HCT116 (cell line): ENCODE measurements at regions not wholly inside any gene's neighbourhood (a gene's known extent, or its start where the extent isn't known, plus 50 kb on each side); places are given as distances from the start of the nearest gene placed in this dataset.

Experiments used
- ATAC-seq: fragments of 200-7000 bp; cut with Tn5 transposase; 2 replicates; pipeline ENCODE4 v1.9.1; 2020; ENCODE audit warnings: mild to moderate bottlenecking, moderate library complexity
- BruUV-seq: library from RNA; stranded (reverse); fragments of 400-500 nt; replicated peaks from 2 replicates; lab custom pipeline; 2021; lab: Mats Ljungman, UMichigan
- CTCF ChIA-PET: fragments of 300-600 bp; sonication (Branson Sonifier 250); formaldehyde crosslinking; loops from one replicate; lab custom pipeline; 2021; ENCODE audit warnings: antibody characterized with exemption; lab: Charles Lee
- POLR2A ChIA-PET: fragments of 300-600, 350-600 bp; sonication (Branson Sonifier 250); formaldehyde crosslinking; loops from one replicate; lab custom pipeline; 2021; ENCODE audit warnings: antibody characterized with exemption; lab: Charles Lee
- RAD21 ChIA-PET, 2 experiments: fragments of 300-600 bp; sonication (Branson Sonifier 250); formaldehyde crosslinking; loops; one replicate each; lab custom pipeline; 2023; ENCODE audit warnings: low total read pairs in 2 of 2; ENCODE audit not compliant: uncharacterized antibody in 2 of 2, unreplicated experiment in 2 of 2, low non-redundant PET in 1 of 2; lab: Charles Lee
- DNase-seq: peaks from one replicate; pipeline ENCODE4 v3.0.0-alpha.2; 2010; ENCODE audit warnings: low read depth, low spot score
- H2AFZ ChIP-seq: fragments of 200-600 bp; shearing (Covaris generic), sonication (generic); 2 replicates; pipeline ENCODE4 v1.6.1; 2017; ENCODE audit warnings: low read depth, mixed run types, mixed read lengths, antibody characterized with exemption, low read length; ENCODE audit not compliant: poor library complexity, severe bottlenecking
- H3K27ac ChIP-seq: 2 replicates; pipeline ENCODE4 v1.5.1; 2012; ENCODE audit warnings: low read depth, low read length
- H3K27me3 ChIP-seq: fragments of 200-600 bp; sonication (generic); 2 replicates; pipeline ENCODE4 v1.6.1; 2016; ENCODE audit warnings: mixed run types, low read length, mixed read lengths; ENCODE audit not compliant: insufficient read depth
- H3K36me3 ChIP-seq, 2 experiments: fragments of 200-500 bp in 1 of 2; fragments of 200-600 bp in 1 of 2; sonication (Bioruptor generic) in 1 of 2; sonication (generic) in 1 of 2; 2 replicates each; pipeline versions ENCODE4 v1.5.1 to v1.6.1; 2014 to 2016; ENCODE audit warnings: low read length in 2 of 2, inconsistent platforms in 1 of 2, mixed read lengths in 1 of 2, mixed run types in 1 of 2; ENCODE audit not compliant: insufficient read depth in 2 of 2, control insufficient read depth in 1 of 2
- H3K4me1 ChIP-seq, 2 experiments: fragments of 200-600 bp in 1 of 2; sonication (generic) in 1 of 2; 2 replicates each; pipeline versions ENCODE4 v1.5.1 to v1.6.1; 2012 to 2017; ENCODE audit warnings: low read length in 2 of 2, inconsistent platforms in 1 of 2, mild to moderate bottlenecking in 1 of 2, mixed read lengths in 1 of 2, mixed run types in 1 of 2, moderate library complexity in 1 of 2; ENCODE audit not compliant: insufficient read depth in 2 of 2, control insufficient read depth in 1 of 2
- H3K4me2 ChIP-seq: fragments of 200-600 bp; sonication (generic); 2 replicates; pipeline ENCODE4 v1.6.1; 2017; ENCODE audit warnings: mixed run types, low read length, mixed read lengths
- H3K4me3 ChIP-seq, 2 experiments: fragments of 200-600 bp in 1 of 2; sonication (generic) in 1 of 2; replicated peaks in 1 of 2; 2 replicates each; pipeline ENCODE4 v1.5.1; 2011 to 2016; ENCODE audit warnings: low read length in 2 of 2, control low read depth in 1 of 2, low read depth in 1 of 2, mild to moderate bottlenecking in 1 of 2, mixed read lengths in 1 of 2, mixed run types in 1 of 2
- H3K79me2 ChIP-seq: fragments of 200-600 bp; sonication (generic); 2 replicates; pipeline ENCODE4 v1.6.1; 2017; ENCODE audit warnings: mild to moderate bottlenecking, mixed run types, low read length, moderate library complexity, mixed read lengths; ENCODE audit not compliant: insufficient read depth
- H3K9ac ChIP-seq: fragments of 200-600 bp; sonication (generic); 2 replicates; pipeline ENCODE4 v1.6.1; 2016; ENCODE audit warnings: low read length, mixed read lengths
- H3K9me2 ChIP-seq: fragments of 200-600 bp; sonication (generic), shearing (Covaris generic); 2 replicates; pipeline ENCODE4 v1.6.1; 2017; ENCODE audit warnings: mixed run types, mild to moderate bottlenecking, moderate library complexity; ENCODE audit not compliant: insufficient read depth
- H3K9me3 ChIP-seq, 2 experiments: fragments of 200-500 bp in 1 of 2; fragments of 200-600 bp in 1 of 2; sonication (Bioruptor generic) in 1 of 2; sonication (generic) in 1 of 2; 2 replicates each; pipeline ENCODE4 v1.6.1; 2014 to 2017; ENCODE audit warnings: low read length in 2 of 2, mixed read lengths in 2 of 2, inconsistent platforms in 1 of 2, low read depth in 1 of 2, mild to moderate bottlenecking in 1 of 2, mixed run types in 1 of 2, moderate library complexity in 1 of 2; ENCODE audit not compliant: control insufficient read depth in 1 of 2, insufficient read depth in 1 of 2
- H4K20me1 ChIP-seq: fragments of 200-600 bp; sonication (generic), shearing (Covaris generic); 2 replicates; pipeline ENCODE4 v1.6.1; 2017; ENCODE audit warnings: mixed run types, mild to moderate bottlenecking, moderate library complexity; ENCODE audit not compliant: insufficient read depth
- CBX3 ChIP-seq: IDR thresholded peaks from 2 replicates; pipeline ENCODE4 v1.6.1; 2012; ENCODE audit warnings: low read depth
- CEBPB ChIP-seq: IDR thresholded peaks from 2 replicates; pipeline ENCODE4 v1.6.1; 2012; ENCODE audit warnings: low read depth
- EGR1 ChIP-seq: IDR thresholded peaks from 2 replicates; pipeline ENCODE4 v1.6.1; 2012; ENCODE audit warnings: low read depth
- ELF1 ChIP-seq: IDR thresholded peaks from 2 replicates; pipeline ENCODE4 v1.6.1; 2012; ENCODE audit warnings: low read depth, borderline replicate concordance
- EZH2 ChIP-seq: fragments of 200-600 bp; sonication (generic); IDR thresholded peaks from 2 replicates; pipeline ENCODE4 v1.6.1; 2017; ENCODE audit warnings: antibody characterized with exemption, mixed run types
- EZH2phosphoT487 ChIP-seq: fragments of 200-600 bp; IDR thresholded peaks from 2 replicates; pipeline ENCODE4 v1.6.1; 2018; ENCODE audit warnings: antibody characterized with exemption, borderline replicate concordance
- FOSL1 ChIP-seq: IDR thresholded peaks from 2 replicates; pipeline ENCODE4 v1.6.1; 2012; ENCODE audit warnings: low read depth
- JUND ChIP-seq: IDR thresholded peaks from 2 replicates; pipeline ENCODE4 v1.6.1; 2012
- MAX ChIP-seq: IDR thresholded peaks from 2 replicates; pipeline ENCODE4 v1.6.1; 2012
- POLR2A ChIP-seq: IDR thresholded peaks from 2 replicates; pipeline ENCODE4 v1.7.0; 2011; ENCODE audit warnings: borderline replicate concordance; ENCODE audit not compliant: insufficient read depth, insufficient read length; ENCODE audit errors: extremely low read depth
- POLR2AphosphoS5 ChIP-seq: IDR thresholded peaks from 2 replicates; pipeline ENCODE4 v1.6.1; 2011; ENCODE audit warnings: mild to moderate bottlenecking, low read depth, low read length, moderate library complexity
- SIN3A ChIP-seq: IDR thresholded peaks from 2 replicates; pipeline ENCODE4 v1.6.1; 2012; ENCODE audit warnings: low read depth
- YY1 ChIP-seq: IDR thresholded peaks from 2 replicates; pipeline ENCODE4 v1.6.1; 2011; ENCODE audit warnings: low read length, low read depth, moderate library complexity, mild to moderate bottlenecking; ENCODE audit not compliant: insufficient replicate concordance; ENCODE audit errors: extremely low read depth
- ZBTB33 ChIP-seq: IDR thresholded peaks from 2 replicates; pipeline ENCODE4 v1.6.1; 2011; ENCODE audit warnings: mild to moderate bottlenecking, low read length, moderate library complexity; ENCODE audit not compliant: insufficient replicate concordance; ENCODE audit errors: extremely low read depth
- ZFX ChIP-seq: fragments of 450-650 bp; IDR thresholded peaks from 2 replicates; pipeline ENCODE4 v1.6.1; 2017
- ZNF274 ChIP-seq: fragments of 200-500 bp; sonication (Bioruptor generic); IDR thresholded peaks from 2 replicates; pipeline ENCODE4 v1.6.1; 2014; ENCODE audit warnings: mild to moderate bottlenecking, low read depth, low read length, inconsistent platforms
- intact Hi-C: fragments of 100-400 bp; cut with micrococcal nuclease; formaldehyde crosslinking; loops from 2 replicates; pipeline ENCODE4 v1.10.0; 2022
- TF ChIP-seq, protein P1 (sequence below), 3 experiments: fragments of 200-600 bp in 1 of 3; sonication (generic) in 1 of 3; IDR thresholded peaks in 2 of 3; conservative IDR thresholded peaks in 1 of 3; 2 replicates each; pipeline ENCODE4 v1.5.1; 2012 to 2017; ENCODE audit warnings: low read depth in 2 of 3, low read length in 2 of 3, antibody characterized with exemption in 1 of 3, borderline replicate concordance in 1 of 3, control low read depth in 1 of 3, mild to moderate bottlenecking in 1 of 3, mixed read lengths in 1 of 3, mixed run types in 1 of 3, moderate library complexity in 1 of 3; ENCODE audit not compliant: insufficient read depth in 1 of 3
- TF ChIP-seq, protein P2 (sequence below): IDR thresholded peaks from 2 replicates; pipeline ENCODE4 v1.6.1; 2012

DNA sequence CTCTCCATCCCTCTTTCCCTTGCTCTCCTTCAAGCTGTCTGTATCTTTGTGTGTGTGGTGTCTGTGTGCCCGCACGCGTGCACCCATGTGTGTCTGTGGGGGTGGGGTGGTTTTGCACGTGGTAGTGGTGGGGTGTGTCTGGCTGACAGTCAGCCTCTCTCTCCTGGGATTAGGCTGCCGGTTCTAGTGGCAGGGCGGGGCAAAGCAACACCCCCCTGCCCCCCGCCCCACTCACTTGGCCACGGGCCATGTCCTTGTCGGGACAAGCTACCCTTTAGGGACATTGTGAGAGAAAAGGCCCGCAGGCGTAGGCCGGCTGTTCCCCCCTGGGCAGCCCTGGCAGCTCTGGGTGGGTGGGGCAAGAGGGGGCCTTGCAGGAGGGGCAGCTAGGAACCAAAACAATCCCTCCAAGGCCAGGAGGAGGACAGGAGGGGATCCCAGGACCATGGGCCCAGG lies 182.6 kb downstream of the ALG10 start:
- no peak for DNase-seq
- ChIA-PET RAD21 (no interaction called here), POLR2A (no interaction called here), CTCF (no interaction called here)
- Histone ChIP-seq H3K27me3 (no peaks in the 10 kb centered on the region), H3K79me2 (no peaks in the 10 kb centered on the region), H4K20me1 (no peaks in the 10 kb centered on the region), H3K36me3 (no peaks in the 10 kb centered on the region), H3K9me2 (no peaks in the 10 kb centered on the region), H3K9ac (no peak overlapping the region), H3K4me2 (no peak overlapping the region), H3K4me3 (no peak overlapping the region), H3K27ac (no peak overlapping the region), H3K4me1 (no peaks in the 10 kb centered on the region), H2AFZ (no peak overlapping the region), H3K9me3 (no peaks in the 10 kb centered on the region)
- intact Hi-C loops: no loop called here
- no peak for ATAC-seq
- no peak for TF ChIP-seq CEBPB
- TF ChIP-seq EZH2: no peak
- TF ChIP-seq EZH2phosphoT487: no peak
- no peak for TF ChIP-seq ELF1
- TF ChIP-seq MAX: no peak
- TF ChIP-seq, protein P1, sequence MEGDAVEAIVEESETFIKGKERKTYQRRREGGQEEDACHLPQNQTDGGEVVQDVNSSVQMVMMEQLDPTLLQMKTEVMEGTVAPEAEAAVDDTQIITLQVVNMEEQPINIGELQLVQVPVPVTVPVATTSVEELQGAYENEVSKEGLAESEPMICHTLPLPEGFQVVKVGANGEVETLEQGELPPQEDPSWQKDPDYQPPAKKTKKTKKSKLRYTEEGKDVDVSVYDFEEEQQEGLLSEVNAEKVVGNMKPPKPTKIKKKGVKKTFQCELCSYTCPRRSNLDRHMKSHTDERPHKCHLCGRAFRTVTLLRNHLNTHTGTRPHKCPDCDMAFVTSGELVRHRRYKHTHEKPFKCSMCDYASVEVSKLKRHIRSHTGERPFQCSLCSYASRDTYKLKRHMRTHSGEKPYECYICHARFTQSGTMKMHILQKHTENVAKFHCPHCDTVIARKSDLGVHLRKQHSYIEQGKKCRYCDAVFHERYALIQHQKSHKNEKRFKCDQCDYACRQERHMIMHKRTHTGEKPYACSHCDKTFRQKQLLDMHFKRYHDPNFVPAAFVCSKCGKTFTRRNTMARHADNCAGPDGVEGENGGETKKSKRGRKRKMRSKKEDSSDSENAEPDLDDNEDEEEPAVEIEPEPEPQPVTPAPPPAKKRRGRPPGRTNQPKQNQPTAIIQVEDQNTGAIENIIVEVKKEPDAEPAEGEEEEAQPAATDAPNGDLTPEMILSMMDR (IDR thresholded peaks at IDR 0.05 in 2 of 3, conservative IDR thresholded peaks at IDR 0.05 in 1 of 3; ENCODE audit: borderline replicate concordance in 1 of 3, insufficient read depth in 1 of 3, low read depth in 2 of 3, low read length in 2 of 3): no peak
- TF ChIP-seq JUND: no peak
- no peak for TF ChIP-seq ZNF274
- no peak for TF ChIP-seq EGR1
- TF ChIP-seq ZFX: no peak
- TF ChIP-seq ZBTB33: no peak
- TF ChIP-seq, protein P2, sequence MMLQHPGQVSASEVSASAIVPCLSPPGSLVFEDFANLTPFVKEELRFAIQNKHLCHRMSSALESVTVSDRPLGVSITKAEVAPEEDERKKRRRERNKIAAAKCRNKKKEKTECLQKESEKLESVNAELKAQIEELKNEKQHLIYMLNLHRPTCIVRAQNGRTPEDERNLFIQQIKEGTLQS: no peak
- no peak for TF ChIP-seq SIN3A
- TF ChIP-seq YY1: no peak
- TF ChIP-seq CBX3: no peak
- TF ChIP-seq FOSL1: no peak
- TF ChIP-seq POLR2AphosphoS5: no peak
- TF ChIP-seq POLR2A: no peak
- no TSS peak for BruUV-seq
